ENCODE measurements at regions not wholly inside any gene's neighbourhood (a gene's known extent, or its start where the extent isn't known, plus 50 kb on each side); places are given as distances from the start of the nearest gene placed in this dataset.

GRCh38 chr10:3222626-3223025 is 50.0 kb upstream of the PITRM1 start:
- TF ChIP-seq CTCF (IDR thresholded peaks at IDR 0.05; ENCODE audit: low read depth, low read length) (no peak), POLR2A (IDR thresholded peaks at IDR 0.05; ENCODE audit: extremely low read depth, insufficient read length) (no peak), MAX (IDR thresholded peaks at IDR 0.05; ENCODE audit: low read depth, low read length) (no peak), MYC (IDR thresholded peaks at IDR 0.05; ENCODE audit: low read depth, low read length) (no peak)
